Immature natural killer cell (primary cell): ENCODE measurements at regions not wholly inside any gene's neighbourhood (a gene's known extent, or its start where the extent isn't known, plus 50 kb on each side); places are given as distances from the start of the nearest gene placed in this dataset.

Source experiments
- DNase-seq, 3 donors: peaks; one replicate each; pipeline ENCODE4 v3.0.0; 2022; ENCODE audit warnings: mixed read lengths in 1 of 3
- H3K27ac Mint-ChIP-seq, 6 donors: one replicate each; pipeline ENCODE4 v1.8.0; 2020; ENCODE audit warnings: mixed read lengths in 6 of 6, mild to moderate bottlenecking in 5 of 6, inconsistent platforms in 4 of 6, moderate library complexity in 3 of 6
- H3K27me3 Mint-ChIP-seq, 3 donors: one replicate each; pipeline ENCODE4 v1.8.0; 2020 to 2021; ENCODE audit warnings: low read depth in 3 of 3, mild to moderate bottlenecking in 3 of 3, mixed read lengths in 3 of 3, moderate library complexity in 3 of 3, inconsistent platforms in 1 of 3
- H3K36me3 Mint-ChIP-seq, 3 donors: one replicate each; pipeline ENCODE4 v1.8.0; 2020; ENCODE audit warnings: mixed read lengths in 3 of 3, inconsistent platforms in 2 of 3, mild to moderate bottlenecking in 2 of 3
- H3K4me1 Mint-ChIP-seq, 2 donors: one replicate each; pipeline ENCODE4 v1.8.0; 2020; ENCODE audit warnings: inconsistent platforms in 2 of 2, mild to moderate bottlenecking in 2 of 2, mixed read lengths in 2 of 2, moderate library complexity in 1 of 2
- H3K4me3 Mint-ChIP-seq, 5 donors: one replicate each; pipeline ENCODE4 v1.8.0; 2020; ENCODE audit warnings: mild to moderate bottlenecking in 5 of 5, mixed read lengths in 5 of 5, inconsistent platforms in 3 of 5, moderate library complexity in 3 of 5
- H3K9me3 Mint-ChIP-seq, 6 donors: one replicate each; pipeline ENCODE4 v1.8.0; 2020; ENCODE audit warnings: mild to moderate bottlenecking in 6 of 6, mixed read lengths in 6 of 6, inconsistent platforms in 4 of 6, moderate library complexity in 3 of 6

GRCh38 chr1:96164053-96164452 lies 557.5 kb upstream of the PTBP2 start:
- DNase-seq, result no peak
- H3K36me3 Mint-ChIP-seq, result peaks cover 0 to 5% (median 0%) of the 10 kb centered on the region in 3 donors
- H3K4me1 Mint-ChIP-seq, result no peaks in the 10 kb centered on the region
- H3K27ac Mint-ChIP-seq, result no peak overlapping the region
- H3K9me3 Mint-ChIP-seq, result peaks cover 6 to 59% (median 26%) of the 10 kb centered on the region in 6 donors
- H3K4me3 Mint-ChIP-seq, result no peak overlapping the region
- peaks cover 0 to 2% (median 0%) of the 10 kb centered on the region in 3 donors for H3K27me3 Mint-ChIP-seq

GRCh38 chr1:96178053-96178452 lies 543.5 kb upstream of the PTBP2 start:
- Mint-ChIP-seq H3K9me3 (peaks cover 7 to 35% (median 11%) of the 10 kb centered on the region in 6 donors), H3K36me3 (no peaks in the 10 kb centered on the region), H3K27me3 (peaks cover 0 to 2% (median 0%) of the 10 kb centered on the region in 3 donors), H3K4me3 (no peak overlapping the region), H3K4me1 (no peaks in the 10 kb centered on the region), H3K27ac (no peak overlapping the region)
- DNase-seq, result no peak

- Mint-ChIP-seq H3K36me3 (no peaks in the 10 kb centered on the region), H3K4me1 (no peaks in the 10 kb centered on the region), H3K27ac (no peak overlapping the region), H3K9me3 (peaks cover 2 to 27% (median 13%) of the 10 kb centered on the region in 6 donors), H3K4me3 (no peak overlapping the region), H3K27me3 (no peaks in the 10 kb centered on the region)
- no peak for DNase-seq
Measured at GRCh38 chr1:96183485-96183884, 538.1 kb upstream of the PTBP2 start.

- Mint-ChIP-seq H3K36me3 (no peaks in the 10 kb centered on the region), H3K4me3 (no peak overlapping the region), H3K4me1 (no peaks in the 10 kb centered on the region), H3K9me3 (peaks cover 2 to 25% (median 13%) of the 10 kb centered on the region in 6 donors), H3K27me3 (no peaks in the 10 kb centered on the region), H3K27ac (no peak overlapping the region)
- no peak for DNase-seq
Measured at GRCh38 chr1:96183928-96184327, 537.7 kb upstream of the PTBP2 start.

GRCh38 chr1:96185181-96185580 lies 536.4 kb upstream of the PTBP2 start:
- Mint-ChIP-seq H3K9me3 (peaks cover 2 to 23% (median 10%) of the 10 kb centered on the region in 6 donors), H3K27ac (no peak overlapping the region), H3K27me3 (no peaks in the 10 kb centered on the region), H3K36me3 (no peaks in the 10 kb centered on the region), H3K4me3 (no peak overlapping the region), H3K4me1 (no peaks in the 10 kb centered on the region)
- DNase-seq, result no peak

GRCh38 chr1:96187020-96187419 lies 534.6 kb upstream of the PTBP2 start:
- Mint-ChIP-seq H3K36me3 (no peaks in the 10 kb centered on the region), H3K4me1 (no peaks in the 10 kb centered on the region), H3K9me3 (peaks cover 0 to 34% (median 17%) of the 10 kb centered on the region in 6 donors), H3K27me3 (no peaks in the 10 kb centered on the region), H3K4me3 (no peak overlapping the region), H3K27ac (no peak overlapping the region)
- no peak for DNase-seq

- Mint-ChIP-seq H3K27ac (no peak overlapping the region), H3K27me3 (no peaks in the 10 kb centered on the region), H3K4me3 (no peak overlapping the region), H3K4me1 (no peaks in the 10 kb centered on the region), H3K9me3 (peaks cover 3 to 49% (median 22%) of the 10 kb centered on the region in 6 donors), H3K36me3 (no peaks in the 10 kb centered on the region)
- no peak for DNase-seq
Measured at GRCh38 chr1:96191165-96191564, 530.4 kb upstream of the PTBP2 start.

- peaks cover 6 to 19% (median 14%) of the 10 kb centered on the region in 6 donors for H3K9me3 Mint-ChIP-seq
- no peaks in the 10 kb centered on the region for H3K4me1 Mint-ChIP-seq
- peaks cover 0 to 2% (median 1%) of the 10 kb centered on the region in 3 donors for H3K27me3 Mint-ChIP-seq
- no peak overlapping the region for H3K27ac Mint-ChIP-seq
- DNase-seq, result no peak
- peaks cover 0 to 3% (median 0%) of the 10 kb centered on the region in 3 donors for H3K36me3 Mint-ChIP-seq
- no peak overlapping the region for H3K4me3 Mint-ChIP-seq
Measured at GRCh38 chr1:96206451-96206850, 515.1 kb upstream of the PTBP2 start.

- DNase-seq, result no peak
- Mint-ChIP-seq H3K4me1 (no peaks in the 10 kb centered on the region), H3K36me3 (peaks cover 0 to 3% (median 0%) of the 10 kb centered on the region in 3 donors), H3K4me3 (no peak overlapping the region), H3K27me3 (peaks cover 0 to 2% (median 1%) of the 10 kb centered on the region in 3 donors), H3K27ac (no peak overlapping the region), H3K9me3 (peaks cover 3 to 21% (median 12%) of the 10 kb centered on the region in 6 donors)
Measured at GRCh38 chr1:96207936-96208335, 513.6 kb upstream of the PTBP2 start.

- H3K27ac Mint-ChIP-seq, result no peak overlapping the region
- peaks cover 0 to 2% (median 1%) of the 10 kb centered on the region in 3 donors for H3K27me3 Mint-ChIP-seq
- peaks cover 3 to 21% (median 14%) of the 10 kb centered on the region in 6 donors for H3K9me3 Mint-ChIP-seq
- no peak overlapping the region for H3K4me3 Mint-ChIP-seq
- peaks cover 0 to 3% (median 0%) of the 10 kb centered on the region in 3 donors for H3K36me3 Mint-ChIP-seq
- no peaks in the 10 kb centered on the region for H3K4me1 Mint-ChIP-seq
- DNase-seq, result no peak
Measured at GRCh38 chr1:96208428-96208827, 513.2 kb upstream of the PTBP2 start.

- H3K36me3 Mint-ChIP-seq, result no peaks in the 10 kb centered on the region
Measured at GRCh38 chr1:96210054-96210453, 511.5 kb upstream of the PTBP2 start.

GRCh38 chr1:96211202-96211601 lies 510.4 kb upstream of the PTBP2 start:
- DNase-seq, result no peak
- H3K36me3 Mint-ChIP-seq, result no peaks in the 10 kb centered on the region
- H3K9me3 Mint-ChIP-seq, result peaks cover 3 to 30% (median 16%) of the 10 kb centered on the region in 6 donors
- no peak overlapping the region for H3K27ac Mint-ChIP-seq
- peaks cover 0 to 2% (median 1%) of the 10 kb centered on the region in 3 donors for H3K27me3 Mint-ChIP-seq
- no peak overlapping the region for H3K4me3 Mint-ChIP-seq
- no peaks in the 10 kb centered on the region for H3K4me1 Mint-ChIP-seq

More at GRCh38 chr1:96210054-96210453, 511.5 kb upstream of the PTBP2 start:
- H3K27ac Mint-ChIP-seq, result no peak overlapping the region
- H3K4me1 Mint-ChIP-seq, result no peaks in the 10 kb centered on the region
- peaks cover 0 to 2% (median 1%) of the 10 kb centered on the region in 3 donors for H3K27me3 Mint-ChIP-seq
- no peak overlapping the region for H3K4me3 Mint-ChIP-seq
- peaks cover 6 to 20% (median 14%) of the 10 kb centered on the region in 6 donors for H3K9me3 Mint-ChIP-seq
- DNase-seq, result no peak

- H3K4me1 Mint-ChIP-seq, result no peaks in the 10 kb centered on the region
- H3K27ac Mint-ChIP-seq, result no peak overlapping the region
- H3K4me3 Mint-ChIP-seq, result no peak overlapping the region
- no peaks in the 10 kb centered on the region for H3K36me3 Mint-ChIP-seq
- peaks cover 3 to 45% (median 17%) of the 10 kb centered on the region in 6 donors for H3K9me3 Mint-ChIP-seq
- DNase-seq, result no peak
- peaks cover 0 to 2% (median 1%) of the 10 kb centered on the region in 3 donors for H3K27me3 Mint-ChIP-seq
Measured at GRCh38 chr1:96214982-96215381, 506.6 kb upstream of the PTBP2 start.

GRCh38 chr1:96220651-96221050 lies 500.9 kb upstream of the PTBP2 start:
- H3K4me3 Mint-ChIP-seq, result no peak overlapping the region

GRCh38 chr1:96222701-96223100 lies 498.9 kb upstream of the PTBP2 start:
- no peak overlapping the region for H3K4me3 Mint-ChIP-seq
- H3K4me1 Mint-ChIP-seq, result no peaks in the 10 kb centered on the region
- H3K9me3 Mint-ChIP-seq, result peaks cover 2 to 27% (median 15%) of the 10 kb centered on the region in 6 donors
- no peaks in the 10 kb centered on the region for H3K36me3 Mint-ChIP-seq
- H3K27ac Mint-ChIP-seq, result no peak overlapping the region
- no peaks in the 10 kb centered on the region for H3K27me3 Mint-ChIP-seq
- DNase-seq, result no peak

More at GRCh38 chr1:96220651-96221050, 500.9 kb upstream of the PTBP2 start:
- Mint-ChIP-seq H3K27ac (no peak overlapping the region), H3K9me3 (peaks cover 0 to 33% (median 19%) of the 10 kb centered on the region in 6 donors), H3K36me3 (no peaks in the 10 kb centered on the region), H3K4me1 (no peaks in the 10 kb centered on the region), H3K27me3 (no peaks in the 10 kb centered on the region)
- DNase-seq, result no peak
